Right ventricle myocardium inferior (tissue), 1 donor: ENCODE measurements at regions not wholly inside any gene's neighbourhood (a gene's known extent, or its start where the extent isn't known, plus 50 kb on each side); places are given as distances from the start of the nearest gene placed in this dataset.

ENCODE experiments used
- ATAC-seq: fragments of 200-7000 bp; cut with Tn5 transposase; one replicate; pipeline ENCODE4 v1.9.1; 2020; ENCODE audit warnings: mild to moderate bottlenecking, moderate library complexity
- DNase-seq: peaks from one replicate; pipeline ENCODE4 v3.0.0; 2021; ENCODE audit errors: missing footprints
- intact Hi-C: fragments of 100-400 bp; cut with DNase I; formaldehyde crosslinking; loops from one replicate; pipeline ENCODE4 v1.11.0; 2022
- donor health status: DM: no; HTN: yes; CAD: no; lungs with severe emphysema.

- intact Hi-C loops = no loop called here
- ATAC-seq (no peak), DNase-seq (no peak)
Observed at GRCh38 chr12:87756721-87757120, 272.5 kb downstream of the C12orf50 start.

GRCh38 chr12:87756111-87756510 lies 273.1 kb downstream of the C12orf50 start:
- intact Hi-C loops = no loop called here
- ATAC-seq (no peak), DNase-seq (no peak)

GRCh38 chr12:87728931-87729593 lies 300.1 kb downstream of the C12orf50 start:
- ATAC-seq (no peak), DNase-seq (no peak)
- intact Hi-C loops = no loop called here

DNA sequence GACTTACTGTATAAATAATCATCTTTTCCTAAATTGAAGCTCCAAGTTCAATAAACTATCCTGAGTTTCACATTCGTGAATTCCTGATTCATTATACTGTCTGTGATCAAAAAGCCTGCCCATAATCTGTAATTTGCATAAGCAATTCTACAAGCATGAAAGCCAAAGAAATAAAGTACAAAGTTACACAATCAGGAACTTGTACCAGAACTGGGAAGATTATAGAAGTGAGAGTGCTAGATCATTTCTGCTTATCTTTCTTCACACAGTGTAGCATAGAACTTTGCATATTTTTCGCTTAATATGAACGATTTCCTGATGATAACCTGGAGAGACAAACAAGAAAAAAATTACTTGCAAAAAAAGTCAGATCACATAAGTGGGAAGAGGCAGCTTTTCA lies 308.2 kb downstream of the C12orf50 start:
- ATAC-seq (no peak), DNase-seq (no peak)
- intact Hi-C loops = no loop called here

DNA sequence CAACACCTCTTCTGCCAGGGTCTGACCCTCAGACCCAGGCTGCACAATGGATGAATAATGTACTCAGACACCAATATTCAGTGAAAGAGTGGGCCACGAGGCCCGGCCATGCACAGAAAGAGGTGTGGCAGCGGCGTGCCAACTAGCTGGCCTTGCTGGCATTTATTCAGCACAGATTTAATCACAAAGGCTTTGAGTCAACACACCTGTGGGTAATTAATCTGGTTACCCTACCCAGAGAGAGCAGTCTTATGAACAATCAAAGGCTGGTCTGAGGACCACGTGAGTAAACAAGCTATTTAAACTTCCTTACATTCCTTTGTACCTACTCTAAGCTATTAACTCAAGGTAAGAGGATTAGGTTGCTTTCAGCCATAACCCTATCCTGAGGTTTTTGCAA lies 324.8 kb downstream of the C12orf50 start:
- intact Hi-C loops = no loop called here
- DNase-seq (peak; percentile 42), ATAC-seq (no peak)

DNA sequence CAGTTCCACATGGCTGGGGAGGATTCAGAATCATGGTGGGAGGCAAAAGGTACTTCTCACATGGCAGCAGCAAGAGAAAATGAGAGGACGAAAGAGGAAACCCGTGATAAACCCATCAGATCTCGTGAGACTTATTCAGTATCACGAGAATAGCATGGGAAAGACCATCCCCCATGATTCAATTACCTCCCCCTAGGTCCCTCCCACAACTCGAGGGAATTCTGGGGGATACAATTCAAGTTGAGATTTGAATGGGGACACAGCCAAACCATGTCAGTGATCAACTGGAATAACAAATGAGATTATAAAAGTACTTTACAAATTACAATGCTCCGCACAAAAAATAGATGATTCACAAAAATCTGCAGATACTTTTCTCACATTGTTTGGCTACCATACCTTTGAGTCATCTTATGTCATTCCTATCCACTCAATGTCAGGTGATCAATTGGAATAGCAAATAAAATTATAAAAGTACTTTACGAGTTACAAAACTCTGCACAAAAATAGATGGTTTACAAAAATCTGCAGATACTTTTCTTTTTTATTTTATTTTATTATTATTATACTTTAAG lies 338.9 kb downstream of the C12orf50 start:
- DNase-seq (no peak), ATAC-seq (no peak)
- intact Hi-C loops = no loop called here

- intact Hi-C loops = no loop called here
- DNase-seq (no peak), ATAC-seq (no peak)
Observed at GRCh38 chr12:87689196-87689595, 340.0 kb downstream of the C12orf50 start.

DNA sequence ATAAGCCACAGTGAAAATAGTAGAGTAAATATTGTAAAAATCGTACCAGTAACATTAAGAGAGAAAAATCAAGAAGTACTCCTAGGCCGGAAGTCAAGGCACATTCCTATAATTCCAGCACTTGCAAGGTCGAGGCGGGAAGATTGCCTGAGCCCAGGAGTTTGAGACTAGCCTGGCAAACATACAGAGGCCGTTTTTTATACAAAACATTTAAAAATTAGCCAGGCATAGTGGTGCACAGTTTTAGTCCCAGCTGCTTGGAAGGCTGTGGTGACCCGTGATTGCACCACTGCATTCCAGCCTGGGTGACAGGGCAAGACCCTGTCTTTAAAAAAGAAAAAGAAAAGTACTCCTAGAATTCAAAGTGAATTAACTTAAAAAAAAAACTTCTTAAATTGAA lies 341.8 kb downstream of the C12orf50 start:
- no peak for ATAC-seq

DNA sequence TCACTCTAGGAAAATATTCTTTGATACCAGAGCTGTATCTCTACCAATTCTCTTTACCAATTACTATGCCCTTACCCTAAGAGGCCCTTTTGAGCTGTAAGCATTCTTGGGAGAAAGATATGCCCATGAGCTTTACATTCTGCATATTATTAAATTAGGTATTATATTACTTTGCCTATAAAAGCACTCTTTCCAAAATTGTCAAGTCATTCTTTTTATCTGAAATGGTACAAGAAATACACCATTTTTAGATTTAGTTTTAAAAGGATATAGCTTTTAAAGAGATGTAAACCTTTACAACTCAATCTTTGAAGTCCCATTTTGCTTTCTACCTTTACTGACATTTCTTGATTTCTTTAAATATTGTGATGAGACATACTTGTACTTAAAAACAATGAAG lies 343.5 kb downstream of the C12orf50 start:
- no peak for DNase-seq
- intact Hi-C loops = no loop called here
- no peak for ATAC-seq

More for the DNA sequence above, 341.8 kb downstream of the C12orf50 start:
- intact Hi-C loops = no loop called here
- no peak for DNase-seq

GRCh38 chr12:87679251-87679650 lies 349.9 kb downstream of the C12orf50 start:
- DNase-seq (no peak), ATAC-seq (no peak)
- intact Hi-C loops = no loop called here

DNA sequence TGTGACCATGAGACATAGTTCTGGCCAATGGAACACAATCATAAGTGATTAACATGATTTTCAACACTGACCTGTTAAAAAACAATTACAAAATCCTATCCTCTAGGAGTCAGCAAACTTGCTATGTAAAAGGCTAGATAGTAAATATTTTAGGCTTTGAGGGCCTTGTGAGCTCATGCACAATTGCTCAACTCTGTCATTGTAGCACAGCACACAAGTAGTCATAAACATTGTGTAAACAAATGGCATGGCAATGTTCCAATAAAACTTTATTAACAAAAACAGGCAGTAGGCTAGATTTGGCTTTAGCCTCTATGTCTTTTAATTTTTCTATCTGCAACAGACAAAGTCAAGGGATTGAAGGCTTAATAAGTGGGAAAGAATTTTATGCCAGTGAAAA lies 350.7 kb downstream of the C12orf50 start:
- no peak for ATAC-seq
- intact Hi-C loops = no loop called here
- DNase-seq = no peak

DNA sequence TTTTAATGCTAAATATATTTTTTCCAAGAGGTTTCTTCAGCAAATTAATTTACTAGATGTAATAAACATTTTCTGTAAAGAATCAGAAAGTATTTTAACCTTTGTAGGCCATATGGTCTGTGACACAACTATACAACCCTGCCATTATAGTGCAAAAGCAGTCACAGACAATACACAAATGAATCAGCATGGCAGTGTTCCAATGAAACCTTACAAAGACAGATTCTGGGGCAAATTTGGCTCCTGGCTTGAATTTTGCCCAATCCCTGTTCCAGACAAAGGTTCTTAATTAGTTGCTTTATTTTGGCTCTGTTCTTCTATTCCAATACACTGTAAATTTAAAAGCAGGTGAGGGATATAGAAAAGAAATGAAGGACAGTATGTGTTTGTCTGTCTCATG lies 352.5 kb downstream of the C12orf50 start:
- ATAC-seq (no peak), DNase-seq (no peak)
- intact Hi-C loops = no loop called here

GRCh38 chr12:87671757-87672156 lies 357.4 kb downstream of the C12orf50 start:
- DNase-seq = no peak
- no peak for ATAC-seq
- intact Hi-C loops = no loop called here

DNA sequence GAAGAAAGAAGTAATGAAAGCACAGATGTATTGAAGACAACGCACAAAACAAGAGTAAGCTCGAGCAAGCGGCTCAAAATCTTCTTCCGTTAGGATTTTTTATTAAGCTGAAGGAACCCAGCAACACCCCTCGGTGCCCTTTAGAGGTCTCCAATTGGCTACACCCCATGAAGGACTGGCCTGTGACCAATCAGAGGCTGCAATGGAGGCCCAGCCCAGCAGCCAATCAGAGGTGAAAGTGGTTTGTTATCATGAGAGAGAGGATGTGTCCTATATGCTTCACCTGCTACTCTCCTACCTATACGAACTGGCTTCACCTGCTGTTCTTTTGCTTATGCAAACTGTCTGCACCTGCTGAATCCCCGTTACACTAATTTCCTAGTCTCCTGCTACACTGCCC lies 358.8 kb downstream of the C12orf50 start:
- intact Hi-C loops = no loop called here
- ATAC-seq (no peak), DNase-seq (no peak)

DNA sequence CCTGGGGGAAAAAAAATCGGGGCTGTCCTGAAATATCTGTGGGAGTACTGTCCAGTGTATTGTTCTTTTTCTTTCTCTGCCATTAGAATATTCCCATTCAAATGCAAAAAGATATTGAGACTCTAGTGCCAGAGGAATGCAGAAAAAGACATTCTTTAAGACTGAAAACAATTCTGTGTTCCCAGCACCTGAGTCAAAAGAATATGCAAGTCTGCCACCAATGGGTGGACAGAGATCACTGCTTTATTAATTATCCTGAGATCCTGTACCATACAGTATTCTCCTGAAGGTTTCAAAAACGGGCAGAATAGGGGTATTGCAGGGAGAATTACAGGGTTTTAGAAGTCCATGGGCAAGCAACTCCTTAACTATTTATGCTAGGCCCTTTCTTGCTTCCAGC lies 361.8 kb downstream of the C12orf50 start:
- intact Hi-C loops = no loop called here
- ATAC-seq (no peak), DNase-seq (no peak)

DNA sequence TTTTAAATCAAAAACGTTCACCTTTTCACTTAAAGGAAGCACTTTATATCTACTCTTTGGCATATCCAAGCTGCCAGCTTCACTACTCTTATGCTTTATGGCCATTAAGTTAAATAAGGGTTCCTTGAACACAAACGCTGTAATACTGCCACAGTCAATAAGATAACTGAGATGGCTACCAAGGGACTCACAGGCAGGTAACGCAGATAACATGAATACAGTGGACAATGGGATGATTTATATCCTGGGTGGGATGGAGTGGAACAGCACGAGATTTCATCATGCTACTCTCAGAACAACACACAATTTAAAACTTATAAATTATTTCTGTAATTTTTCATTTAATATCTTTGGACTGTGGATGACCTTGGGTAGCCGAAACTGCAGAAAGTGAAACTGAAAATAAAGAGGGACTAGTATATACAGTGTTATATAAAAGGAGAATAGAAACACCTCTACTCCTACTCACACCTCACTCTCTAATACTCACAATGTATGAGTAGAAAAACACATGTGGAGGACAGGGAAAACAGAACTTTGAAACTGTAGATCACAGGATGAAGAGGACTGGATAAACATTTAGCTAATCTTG lies 367.3 kb downstream of the C12orf50 start:
- no peak for DNase-seq
- ATAC-seq = no peak
- intact Hi-C loops = no loop called here

DNA sequence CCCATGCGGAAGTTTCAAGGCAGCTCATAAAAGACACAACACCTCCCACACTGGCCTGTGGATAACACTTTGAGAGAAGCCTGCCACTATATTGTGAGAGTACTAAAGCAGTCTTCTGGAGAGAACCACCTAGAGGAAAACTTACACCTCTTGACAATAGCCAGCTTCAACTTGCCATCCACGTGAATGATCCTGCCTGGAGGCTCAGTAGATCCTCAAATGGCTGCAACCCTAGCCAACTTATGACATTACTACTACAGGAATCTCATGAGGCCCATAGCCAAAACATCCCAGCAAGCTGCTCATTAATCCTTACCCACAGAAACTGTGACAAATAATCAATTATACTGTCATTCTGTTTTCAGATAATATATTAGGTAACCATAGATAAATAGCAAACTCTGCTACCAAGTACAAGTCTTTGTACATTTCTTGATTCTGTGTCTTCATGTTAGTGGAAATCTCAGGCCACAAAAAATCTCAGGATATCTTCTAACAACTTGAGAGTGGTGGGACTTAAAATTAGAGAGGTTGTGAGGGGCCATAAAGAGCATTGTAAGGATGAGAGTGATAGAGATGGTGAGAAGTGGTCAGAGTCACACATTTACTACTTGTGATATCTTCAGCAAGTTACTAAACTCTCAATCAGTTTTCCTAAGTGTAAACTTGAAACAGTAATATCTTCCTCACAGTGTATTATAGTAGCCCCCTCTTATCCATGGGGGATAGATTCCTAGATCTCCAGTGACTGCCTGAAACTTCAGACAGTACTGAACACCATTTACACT lies 368.0 kb downstream of the C12orf50 start:
- DNase-seq = no peak
- no peak for ATAC-seq
- intact Hi-C loops = no loop called here

DNA sequence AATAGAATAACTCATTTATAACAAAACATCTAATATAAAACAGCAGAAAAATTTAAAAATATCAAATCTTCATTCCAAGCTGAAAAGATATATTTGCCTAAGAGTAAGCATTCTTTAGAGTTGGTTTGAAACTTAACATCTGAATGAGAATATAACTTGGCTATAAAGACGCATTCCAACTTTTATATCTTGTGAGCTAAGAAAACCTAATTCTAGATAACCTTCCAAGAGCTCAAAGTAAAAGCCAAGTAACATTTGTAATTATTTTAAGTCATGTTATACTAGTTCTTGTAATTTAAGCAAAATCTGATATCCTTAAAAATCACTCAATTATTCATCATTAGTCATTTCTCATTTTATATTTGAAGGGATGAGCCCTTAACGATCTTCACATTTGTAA lies 368.9 kb downstream of the C12orf50 start:
- intact Hi-C loops = no loop called here
- ATAC-seq (no peak), DNase-seq (no peak)

- intact Hi-C loops = no loop called here
- no peak for ATAC-seq
- no peak for DNase-seq
Observed at GRCh38 chr12:87656311-87656710, 372.9 kb downstream of the C12orf50 start.
